Suprapubic skin (tissue), 4 donors: ENCODE measurements at regions not wholly inside any gene's neighbourhood (a gene's known extent, or its start where the extent isn't known, plus 50 kb on each side); places are given as distances from the start of the nearest gene placed in this dataset.

Experiments used
- CTCF ChIP-seq, 2 donors: fragments of 200-600 bp in 1 of 2; fragments of 450-650 bp in 1 of 2; sonication (generic) in 1 of 2; IDR thresholded peaks; one replicate each; pipeline ENCODE4 v1.5.1; 2016 to 2019; ENCODE audit warnings: antibody characterized with exemption in 2 of 2, mild to moderate bottlenecking in 1 of 2, moderate library complexity in 1 of 2
- EP300 ChIP-seq: sonication (generic); formaldehyde crosslinking; IDR thresholded peaks from one replicate; pipeline ENCODE4 v1.6.1; 2017; ENCODE audit warnings: antibody characterized with exemption
- POLR2A ChIP-seq, 2 donors: fragments of 450-650 bp; IDR thresholded peaks; one replicate each; pipeline ENCODE4 v1.6.1; 2017; ENCODE audit warnings: antibody characterized with exemption in 2 of 2, mild to moderate bottlenecking in 2 of 2, moderate library complexity in 2 of 2
- POLR2AphosphoS5 ChIP-seq, 3 donors: sonication (generic); formaldehyde crosslinking; IDR thresholded peaks; one replicate each; pipeline ENCODE4 v1.6.1; 2017; ENCODE audit warnings: antibody characterized with exemption in 3 of 3

GRCh38 chr2:118763797-118764196, 83.7 kb downstream of the EN1 start:
- peak; percentile 19 to 39 for TF ChIP-seq CTCF (IDR thresholded peaks at IDR 0.05)
- TF ChIP-seq EP300: no peak
- TF ChIP-seq POLR2A (IDR thresholded peaks at IDR 0.05): no peak
- TF ChIP-seq POLR2AphosphoS5 (IDR thresholded peaks at IDR 0.05): no peak
